ENCODE measurements at regions not wholly inside any gene's neighbourhood (a gene's known extent, or its start where the extent isn't known, plus 50 kb on each side); places are given as distances from the start of the nearest gene placed in this dataset.

GRCh38 chr1:232352366-232352765 lies 277.6 kb downstream of the SIPA1L2 start:
- H2AFZ ChIP-seq (ENCODE audit: low read length) = no peak overlapping the region
- no peaks in the 10 kb centered on the region for H3K79me1 ChIP-seq (ENCODE audit: low read depth, low read length)
- no peaks in the 10 kb centered on the region; a peak in 1 of 7 replicates for H3K27me3 ChIP-seq (replicated peaks in 1 of 4; ENCODE audit: control insufficient read depth in 3 of 4, extremely low read depth in 1 of 4, insufficient read depth in 3 of 4, low read length in 3 of 4)
- no peak overlapping the region for H4K91ac ChIP-seq (replicated peaks; ENCODE audit: insufficient read length, low read length)
- no peak overlapping the region for H4K8ac ChIP-seq (ENCODE audit: extremely low read depth, insufficient read depth, low read length)
- H3K18ac ChIP-seq (ENCODE audit: extremely low read depth, low read length) = no peak overlapping the region
- no peak overlapping the region for H3K4me3 ChIP-seq (ENCODE audit: extremely low read depth in 1 of 4, insufficient read depth in 2 of 4, low read depth in 3 of 4, low read length in 4 of 4)
- no peak overlapping the region for H2AK5ac ChIP-seq (ENCODE audit: low read depth, low read length)
- no peak overlapping the region for H2BK5ac ChIP-seq (ENCODE audit: low read depth, low read length)
- POLR2A ChIA-PET (ENCODE audit: partially characterized antibody) = no interaction called here
- H2BK12ac ChIP-seq (ENCODE audit: low read depth, low read length) = no peak overlapping the region
- H3K23ac ChIP-seq (ENCODE audit: insufficient read length) = no peak overlapping the region
- H2BK20ac ChIP-seq (ENCODE audit: low read length) = no peak overlapping the region
- H3K36me3 ChIP-seq (ENCODE audit: control insufficient read depth in 2 of 4, insufficient read depth in 4 of 4, low read length in 3 of 4) = no peaks in the 10 kb centered on the region
- CTCF ChIA-PET (ENCODE audit: partially characterized antibody) = no interaction called here
- WGBS, 2 experiments (ENCODE audit: extremely low coverage in 1 of 2, insufficient coverage in 1 of 2, insufficient read length in 1 of 2, insufficient replicate concordance in 2 of 2, low coverage in 1 of 2, low lambda C conversion rate in 2 of 2, missing lambda C conversion rate in 1 of 2) = 92% methylated on average over 6 of the region's 6 CpGs; no CpG with 5 or more reads in 1 of the 2 experiments
- no peak for FAIRE-seq
- no peaks in the 10 kb centered on the region for H3K79me2 ChIP-seq (ENCODE audit: control insufficient read depth in 1 of 2, insufficient read depth in 2 of 2, low read length in 2 of 2)
- H4K20me1 ChIP-seq (replicated peaks in 1 of 2; ENCODE audit: control insufficient read depth in 1 of 2, insufficient read depth in 2 of 2, low read length in 2 of 2) = no peaks in the 10 kb centered on the region
- no peak for DNase-seq (ENCODE audit: low read depth in 1 of 2, low spot score in 2 of 2)
- H3K4ac ChIP-seq (replicated peaks; ENCODE audit: insufficient read length, low read depth, low read length) = no peak overlapping the region
- H3K9me3 ChIP-seq (ENCODE audit: insufficient read depth in 2 of 2, low read depth in 1 of 2, low read length in 1 of 2) = no peaks in the 10 kb centered on the region
- no peak overlapping the region for H3K27ac ChIP-seq (ENCODE audit: low read depth, low read length)
- H3K23me2 ChIP-seq (ENCODE audit: low read depth, low read length) = no peaks in the 10 kb centered on the region
- no peak overlapping the region for H2BK15ac ChIP-seq (ENCODE audit: low read length)
- TF ChIP-seq BRCA1 (IDR thresholded peaks at IDR 0.05; ENCODE audit: low read depth, low read length) = no peak
- no peak for TF ChIP-seq BACH1 (IDR thresholded peaks at IDR 0.05; ENCODE audit: low read length)
- TF ChIP-seq E2F6 (IDR thresholded peaks at IDR 0.05) = 0 out of 2 replicates have a peak, but pooled peaks have one; percentile 29
- TF ChIP-seq KDM5A (IDR thresholded peaks at IDR 0.05; ENCODE audit: low read length) = no peak
- no peak for TF ChIP-seq GABPA (IDR thresholded peaks at IDR 0.05; ENCODE audit: borderline replicate concordance, insufficient read depth, low read length)
- H4K5ac ChIP-seq (ENCODE audit: insufficient read length, low read depth, low read length) = no peak overlapping the region
- H3K56ac ChIP-seq (replicated peaks; ENCODE audit: insufficient read length, low read depth, low read length) = no peak overlapping the region
- no peak overlapping the region for H3K14ac ChIP-seq (ENCODE audit: insufficient read length)
- no peaks in the 10 kb centered on the region for H3K4me1 ChIP-seq (replicated peaks in 1 of 4; ENCODE audit: control insufficient read depth in 3 of 4, insufficient read depth in 4 of 4, low read length in 3 of 4)
- no peak overlapping the region for H3K4me2 ChIP-seq (ENCODE audit: insufficient read depth in 1 of 2, low read depth in 2 of 2, low read length in 2 of 2)
- H3K9ac ChIP-seq (replicated peaks in 1 of 4; ENCODE audit: extremely low read depth in 1 of 4, low read depth in 3 of 4, low read length in 3 of 4) = no peak overlapping the region
- no peak overlapping the region for H2BK120ac ChIP-seq (replicated peaks; ENCODE audit: low read depth, low read length)

Data from H1 (cell line).